SK-N-SH (cell line): ENCODE measurements at regions not wholly inside any gene's neighbourhood (a gene's known extent, or its start where the extent isn't known, plus 50 kb on each side); places are given as distances from the start of the nearest gene placed in this dataset.

Experiments
- CTCF ChIA-PET: fragments of 300-600, 350-600 bp; formaldehyde crosslinking; extraction: SDS; loops from one replicate; lab custom pipeline; 2021; lab: Yijun Ruan, JAX
- POLR2A ChIA-PET: fragments of 350-600 bp; sonication (Branson Sonifier 250); formaldehyde crosslinking; extraction: SDS; loops from one replicate; lab custom pipeline; 2020; ENCODE audit warnings: antibody characterized with exemption, inconsistent platforms; lab: Yijun Ruan, JAX
- DNase-seq: peaks from one replicate; pipeline ENCODE4 v3.0.0; 2012
- H2AFZ ChIP-seq: fragments of 200-600 bp; sonication (generic); 2 replicates; pipeline ENCODE4 v1.8.1; 2016; ENCODE audit warnings: antibody characterized with exemption, mild to moderate bottlenecking, low read depth
- H3F3A ChIP-seq: fragments of 200-600 bp; sonication (generic); replicated peaks from 2 replicates; pipeline ENCODE3; 2016; ENCODE audit warnings: antibody characterized with exemption, mild to moderate bottlenecking; ENCODE audit not compliant: insufficient read depth
- H3K27ac ChIP-seq, 2 experiments: fragments of 200-500 bp in 1 of 2; fragments of 200-600 bp in 1 of 2; sonication (Bioruptor generic) in 1 of 2; sonication (generic), shearing (Covaris generic) in 1 of 2; 2 replicates each; pipeline versions ENCODE4 v1.5.1 to v1.6.1; 2014 to 2016; ENCODE audit warnings: low read depth in 2 of 2, inconsistent platforms in 1 of 2, low read length in 1 of 2, mild to moderate bottlenecking in 1 of 2, mixed read lengths in 1 of 2
- H3K27me3 ChIP-seq: fragments of 200-600 bp; sonication (generic), shearing (Covaris generic); 2 replicates; pipeline ENCODE4 v1.6.1; 2016; ENCODE audit warnings: mixed run types; ENCODE audit not compliant: insufficient read depth
- H3K36me3 ChIP-seq, 2 experiments: fragments of 200-500 bp in 1 of 2; fragments of 200-600 bp in 1 of 2; sonication (Bioruptor generic) in 1 of 2; sonication (generic) in 1 of 2; replicated peaks in 1 of 2; 2 replicates each; pipeline versions ENCODE3 to v1.5.1; 2014 to 2016; ENCODE audit warnings: low read length in 1 of 2, mild to moderate bottlenecking in 1 of 2; ENCODE audit not compliant: insufficient read depth in 2 of 2, control insufficient read depth in 1 of 2
- H3K4me1 ChIP-seq, 2 experiments: fragments of 200-500 bp in 1 of 2; fragments of 200-600 bp in 1 of 2; sonication (Bioruptor generic) in 1 of 2; sonication (generic), shearing (Covaris generic) in 1 of 2; 2 replicates each; pipeline versions ENCODE4 v1.5.1 to v1.6.1; 2014 to 2016; ENCODE audit warnings: low read depth in 1 of 2, low read length in 1 of 2, mixed run types in 1 of 2; ENCODE audit not compliant: insufficient read depth in 2 of 2, control insufficient read depth in 1 of 2
- H3K4me2 ChIP-seq: fragments of 200-600 bp; sonication (generic), shearing (Covaris generic); 2 replicates; pipeline ENCODE4 v1.6.1; 2017; ENCODE audit warnings: mixed run types
- H3K4me3 ChIP-seq, 2 experiments: fragments of 200-500 bp in 1 of 2; fragments of 200-600 bp in 1 of 2; sonication (Bioruptor generic) in 1 of 2; sonication (generic), shearing (Covaris generic) in 1 of 2; 2 replicates each; pipeline versions ENCODE4 v1.5.1 to v1.8.1; 2014 to 2016; ENCODE audit warnings: low read depth in 2 of 2, inconsistent platforms in 1 of 2, low read length in 1 of 2, mild to moderate bottlenecking in 1 of 2, mixed read lengths in 1 of 2, moderate library complexity in 1 of 2
- H3K79me2 ChIP-seq: fragments of 200-600 bp; sonication (generic); 2 replicates; pipeline ENCODE4 v1.8.1; 2017; ENCODE audit warnings: mild to moderate bottlenecking; ENCODE audit not compliant: insufficient read depth
- H3K9ac ChIP-seq: fragments of 200-600 bp; sonication (generic); 2 replicates; pipeline ENCODE4 v1.6.1; 2017; ENCODE audit warnings: mixed run types
- H3K9me2 ChIP-seq: fragments of 200-600 bp; sonication (generic); 2 replicates; pipeline ENCODE4 v1.6.1; 2017; ENCODE audit warnings: mixed run types
- H3K9me3 ChIP-seq: fragments of 200-600 bp; sonication (generic); 2 replicates; pipeline ENCODE4 v1.6.1; 2017; ENCODE audit warnings: mixed run types, mild to moderate bottlenecking, moderate library complexity
- H4K20me1 ChIP-seq: fragments of 200-600 bp; sonication (generic); 2 replicates; pipeline ENCODE4 v1.6.1; 2017; ENCODE audit warnings: mild to moderate bottlenecking, mixed run types; ENCODE audit not compliant: insufficient read depth
- CHD2 ChIP-seq: fragments of 150-350 bp; IDR thresholded peaks from 2 replicates; pipeline ENCODE4 v1.6.1; 2018; ENCODE audit warnings: low read length; ENCODE audit not compliant: partially characterized antibody
- CTCF ChIP-seq: fragments of 200-600 bp; sonication (generic); IDR thresholded peaks from 2 replicates; pipeline ENCODE4 v1.6.1; 2017; ENCODE audit warnings: antibody characterized with exemption, mild to moderate bottlenecking, moderate library complexity
- ELF1 ChIP-seq: IDR thresholded peaks from 2 replicates; pipeline ENCODE4 v1.4.0; 2012
- EZH2phosphoT487 ChIP-seq: fragments of 200-600 bp; sonication (generic); IDR thresholded peaks from 2 replicates; pipeline ENCODE4 v1.6.1; 2017; ENCODE audit warnings: low read depth, mixed run types, mild to moderate bottlenecking, antibody characterized with exemption, moderate library complexity, borderline replicate concordance
- FOXJ3 ChIP-seq: sonication (generic); formaldehyde crosslinking; IDR thresholded peaks from 2 replicates; pipeline ENCODE4 v1.5.1; 2020; ENCODE audit warnings: mild to moderate bottlenecking, missing genetic modification reagents
- FOXM1 ChIP-seq: IDR thresholded peaks from 2 replicates; pipeline ENCODE4 v1.4.0; 2012; ENCODE audit warnings: low read depth, mild to moderate bottlenecking
- MAX ChIP-seq: IDR thresholded peaks from 2 replicates; pipeline ENCODE4 v1.4.0; 2012; ENCODE audit warnings: low read depth
- MEF2A ChIP-seq: IDR thresholded peaks from 2 replicates; pipeline ENCODE4 v1.4.0; 2012; ENCODE audit warnings: low read depth, borderline replicate concordance
- MXI1 ChIP-seq: IDR thresholded peaks from 2 replicates; pipeline ENCODE4 v1.6.1; 2012; ENCODE audit warnings: mild to moderate bottlenecking, low read depth, low read length, improper control_type of control experiment
- PBX3 ChIP-seq: IDR thresholded peaks from 2 replicates; pipeline ENCODE4; 2012
- POLR2AphosphoS5 ChIP-seq: IDR thresholded peaks from 2 replicates; pipeline ENCODE4 v1.6.1; 2012; ENCODE audit warnings: low read depth, low read length
- RCOR1 ChIP-seq: fragments of 150-350 bp; IDR thresholded peaks from 2 replicates; pipeline ENCODE4 v1.6.1; 2017; ENCODE audit warnings: antibody characterized with exemption, low read length
- REST ChIP-seq: IDR thresholded peaks from 2 replicates; pipeline ENCODE4 v1.6.1; 2012; ENCODE audit warnings: mild to moderate bottlenecking, low read depth, low read length, moderate library complexity
- RFX5 ChIP-seq: IDR thresholded peaks from 2 replicates; pipeline ENCODE4 v1.6.1; 2012; ENCODE audit warnings: mild to moderate bottlenecking, improper control_type of control experiment, low read length
- RXRA ChIP-seq: IDR thresholded peaks from 2 replicates; pipeline ENCODE4 v1.4.0; 2012; ENCODE audit warnings: low read depth, mild to moderate bottlenecking, borderline replicate concordance
- SMC3 ChIP-seq: IDR thresholded peaks from 2 replicates; pipeline ENCODE4 v1.6.1; 2012; ENCODE audit warnings: low read depth, low read length, improper control_type of control experiment
- TCF12 ChIP-seq: IDR thresholded peaks from 2 replicates; pipeline ENCODE4 v1.4.0; 2012
- TEAD4 ChIP-seq: IDR thresholded peaks from 2 replicates; pipeline ENCODE4 v1.4.0; 2012; ENCODE audit warnings: mild to moderate bottlenecking, borderline replicate concordance; ENCODE audit not compliant: insufficient read depth
- USF1 ChIP-seq: IDR thresholded peaks from 2 replicates; pipeline ENCODE4 v1.4.0; 2012; ENCODE audit warnings: low read depth, borderline replicate concordance
- YY1 ChIP-seq: IDR thresholded peaks from 2 replicates; pipeline ENCODE4 v1.4.0; 2012; ENCODE audit warnings: low read depth, mild to moderate bottlenecking
- WGBS: methylation state at CpG from one replicate; pipeline ENCODE4 v1.1.6; 2017; ENCODE audit warnings: low lambda C conversion rate; 5-methylcytosine and 5-hydroxymethylcytosine counted together

GRCh38 chr3:103685939-103686338, 1251.1 kb downstream of the ZPLD1 start:
- no peaks in the 10 kb centered on the region for H3K36me3 ChIP-seq
- CTCF ChIA-PET: no interaction called here
- no peak overlapping the region for H3K4me2 ChIP-seq
- no peaks in the 10 kb centered on the region for H3K27me3 ChIP-seq
- no peaks in the 10 kb centered on the region for H3K9me2 ChIP-seq
- no peak overlapping the region for H3K9ac ChIP-seq
- WGBS: 61% methylated on average over 1 of the region's 1 CpG
- H3K79me2 ChIP-seq: no peaks in the 10 kb centered on the region
- H3K4me3 ChIP-seq: no peak overlapping the region
- no peak overlapping the region for H2AFZ ChIP-seq
- no peaks in the 10 kb centered on the region for H4K20me1 ChIP-seq
- TF ChIP-seq USF1: no peak
- no peak for TF ChIP-seq POLR2AphosphoS5
- no peak for TF ChIP-seq FOXJ3 (CRISPR knock-in tag)
- TF ChIP-seq TEAD4: no peak
- no peak for TF ChIP-seq PBX3
- no peak for TF ChIP-seq MAX
- TF ChIP-seq RCOR1: no peak
- TF ChIP-seq YY1: no peak
- no peak for TF ChIP-seq RXRA
- TF ChIP-seq RFX5: no peak
- no peak for TF ChIP-seq SMC3
- no peak for TF ChIP-seq REST
- TF ChIP-seq MXI1: no peak
- no peak for TF ChIP-seq MEF2A
- no peak for TF ChIP-seq FOXM1
- no peak for TF ChIP-seq CTCF
- no peak for TF ChIP-seq EZH2phosphoT487
- no peak for TF ChIP-seq ELF1
- TF ChIP-seq TCF12: no peak
- TF ChIP-seq CHD2: no peak
- DNase-seq: no peak
- no peaks in the 10 kb centered on the region for H3F3A ChIP-seq
- POLR2A ChIA-PET: no interaction called here
- H3K9me3 ChIP-seq: no peaks in the 10 kb centered on the region; the same call in 1 of the 2 replicates
- no peaks in the 10 kb centered on the region; a peak in 1 of 4 replicates for H3K4me1 ChIP-seq
- no peak overlapping the region for H3K27ac ChIP-seq
